Effector memory CD8-positive, alpha-beta T cell (primary cell): ENCODE measurements at regions not wholly inside any gene's neighbourhood (a gene's known extent, or its start where the extent isn't known, plus 50 kb on each side); places are given as distances from the start of the nearest gene placed in this dataset.
"Not testable (repeated sequence)": the region's sequence is repeated elsewhere in the genome, so short reads cannot be mapped to it uniquely, and the experiment has no call there.

Experiments
- ATAC-seq: fragments of 150-1000 bp; cut with Tn5 transposase; replicated peaks from 2 replicates; pipeline ENCODE4 v1.10.0; 2021; ENCODE audit warnings: mild to moderate bottlenecking, moderate library complexity
- DNase-seq, 3 experiments: peaks; one replicate each; pipeline ENCODE4 v3.0.0; 2021
- H3K27ac Mint-ChIP-seq, 2 donors: one replicate each; pipeline ENCODE4 v1.8.0; 2022; ENCODE audit warnings: mild to moderate bottlenecking in 2 of 2, mixed read lengths in 2 of 2, moderate library complexity in 2 of 2
- H3K27me3 Mint-ChIP-seq, 2 donors: one replicate each; pipeline ENCODE4 v1.8.0; 2022; ENCODE audit warnings: mixed read lengths in 2 of 2
- H3K36me3 Mint-ChIP-seq: one replicate; pipeline ENCODE4 v1.8.0; 2022; ENCODE audit warnings: mild to moderate bottlenecking, moderate library complexity, mixed read lengths; ENCODE audit not compliant: insufficient read depth
- H3K4me1 Mint-ChIP-seq, 2 donors: one replicate each; pipeline ENCODE4 v1.8.0; 2022; ENCODE audit warnings: low read depth in 2 of 2, mixed read lengths in 2 of 2
- H3K4me3 Mint-ChIP-seq, 2 donors: one replicate each; pipeline ENCODE4 v1.8.0; 2022; ENCODE audit warnings: mild to moderate bottlenecking in 2 of 2, mixed read lengths in 2 of 2, moderate library complexity in 2 of 2
- H3K9me3 Mint-ChIP-seq, 2 donors: one replicate each; pipeline ENCODE4 v1.8.0; 2022; ENCODE audit warnings: mixed read lengths in 2 of 2

GRCh38 chr17:21508211-21508610 lies 132.1 kb downstream of the KCNJ12 start:
- Mint-ChIP-seq H3K36me3 (peaks cover 7% of the 10 kb centered on the region), H3K27ac (no peak overlapping the region), H3K9me3 (no peaks in the 10 kb centered on the region), H3K4me3 (no peak overlapping the region), H3K27me3 (peaks cover 50 to 72% of the 10 kb centered on the region in 2 donors), H3K4me1 (peaks cover 12% of the 10 kb centered on the region in 2 donors)
- no peak for ATAC-seq
- DNase-seq = no peak

GRCh38 chr17:21509356-21509755 lies 133.2 kb downstream of the KCNJ12 start:
- H3K27ac Mint-ChIP-seq, H3K4me3 Mint-ChIP-seq, ATAC-seq, H3K36me3 Mint-ChIP-seq, DNase-seq, H3K9me3 Mint-ChIP-seq: not testable (repeated sequence)
- Mint-ChIP-seq H3K27me3 (peaks cover 53 to 72% of the 10 kb centered on the region in 2 donors), H3K4me1 (peaks cover 12% of the 10 kb centered on the region in 2 donors)

- Mint-ChIP-seq H3K27ac (no peak overlapping the region), H3K4me3 (peak overlapping the region; percentile 67 to 76), H3K4me1 (peaks cover 12% of the 10 kb centered on the region in 2 donors), H3K27me3 (peaks cover 46 to 72% of the 10 kb centered on the region in 2 donors), H3K36me3 (peaks cover 7% of the 10 kb centered on the region), H3K9me3 (no peaks in the 10 kb centered on the region)
- no peak for ATAC-seq
- DNase-seq = no peak
Measured at GRCh38 chr17:21510686-21511362, 134.7 kb downstream of the KCNJ12 start.

GRCh38 chr17:21511363-21512195 lies 135.4 kb downstream of the KCNJ12 start:
- no peaks in the 10 kb centered on the region for H3K9me3 Mint-ChIP-seq
- H3K4me1 Mint-ChIP-seq = peaks cover 12% of the 10 kb centered on the region in 2 donors
- no peak overlapping the region for H3K27ac Mint-ChIP-seq
- peak overlapping the region; percentile 67 to 76 for H3K4me3 Mint-ChIP-seq
- H3K27me3 Mint-ChIP-seq = peaks cover 46 to 64% of the 10 kb centered on the region in 2 donors
- peak; percentile 26 to 48 (median 44) for DNase-seq
- peaks cover 7% of the 10 kb centered on the region for H3K36me3 Mint-ChIP-seq
- peak; percentile 79 for ATAC-seq

GRCh38 chr17:21512307-21513011 lies 136.3 kb downstream of the KCNJ12 start:
- no peak overlapping the region for H3K27ac Mint-ChIP-seq
- peaks cover 46 to 55% of the 10 kb centered on the region in 2 donors for H3K27me3 Mint-ChIP-seq
- DNase-seq = no peak
- H3K4me1 Mint-ChIP-seq = peaks cover 12% of the 10 kb centered on the region in 2 donors
- H3K4me3 Mint-ChIP-seq = peak overlapping the region; percentile 67 to 76
- no peaks in the 10 kb centered on the region for H3K9me3 Mint-ChIP-seq
- ATAC-seq = peak; percentile 22
- H3K36me3 Mint-ChIP-seq = peaks cover 7% of the 10 kb centered on the region

- H3K4me3 Mint-ChIP-seq = peak overlapping the region; percentile 18 to 48
- H3K9me3 Mint-ChIP-seq = no peaks in the 10 kb centered on the region
- H3K36me3 Mint-ChIP-seq = peaks cover 7% of the 10 kb centered on the region
- peak; percentile 70 to 75 (median 72) for DNase-seq
- peaks cover 12% of the 10 kb centered on the region in 2 donors for H3K4me1 Mint-ChIP-seq
- no peak overlapping the region for H3K27ac Mint-ChIP-seq
- ATAC-seq = peak; percentile 75
- peaks cover 46 to 55% of the 10 kb centered on the region in 2 donors for H3K27me3 Mint-ChIP-seq
Measured at GRCh38 chr17:21513012-21513570, 136.9 kb downstream of the KCNJ12 start.

- H3K36me3 Mint-ChIP-seq, H3K9me3 Mint-ChIP-seq, ATAC-seq, H3K27ac Mint-ChIP-seq, H3K4me3 Mint-ChIP-seq, DNase-seq: not testable (repeated sequence)
- Mint-ChIP-seq H3K4me1 (peaks cover 12% of the 10 kb centered on the region in 2 donors), H3K27me3 (peaks cover 47 to 55% of the 10 kb centered on the region in 2 donors)
Measured at GRCh38 chr17:21514567-21514966, 138.4 kb downstream of the KCNJ12 start.

GRCh38 chr17:21517538-21518293 lies 141.6 kb downstream of the KCNJ12 start:
- Mint-ChIP-seq H3K9me3 (no peaks in the 10 kb centered on the region), H3K27me3 (peaks cover 33 to 49% of the 10 kb centered on the region in 2 donors), H3K4me3 (no peak overlapping the region), H3K4me1 (peaks cover 0 to 2% of the 10 kb centered on the region in 2 donors), H3K36me3 (peaks cover 2% of the 10 kb centered on the region), H3K27ac (no peak overlapping the region)
- ATAC-seq = no peak
- DNase-seq = no peak

GRCh38 chr17:21522755-21523336 lies 146.7 kb downstream of the KCNJ12 start:
- H3K27ac Mint-ChIP-seq = no peak overlapping the region
- no peaks in the 10 kb centered on the region for H3K36me3 Mint-ChIP-seq
- H3K4me3 Mint-ChIP-seq = no peak overlapping the region
- ATAC-seq (no peak), DNase-seq (no peak)
- peaks cover 38 to 61% of the 10 kb centered on the region in 2 donors for H3K27me3 Mint-ChIP-seq
- H3K9me3 Mint-ChIP-seq = no peaks in the 10 kb centered on the region
- H3K4me1 Mint-ChIP-seq = no peaks in the 10 kb centered on the region

- Mint-ChIP-seq H3K27ac (no peak overlapping the region), H3K4me1 (no peaks in the 10 kb centered on the region), H3K36me3 (no peaks in the 10 kb centered on the region), H3K27me3 (peaks cover 32 to 53% of the 10 kb centered on the region in 2 donors), H3K4me3 (no peak overlapping the region), H3K9me3 (no peaks in the 10 kb centered on the region)
- no peak for DNase-seq
- ATAC-seq = no peak
Measured at GRCh38 chr17:21523497-21524210, 147.5 kb downstream of the KCNJ12 start.

GRCh38 chr17:21524211-21524591 lies 148.0 kb downstream of the KCNJ12 start:
- ATAC-seq (no peak), DNase-seq (no peak)
- Mint-ChIP-seq H3K27ac (no peak overlapping the region), H3K36me3 (no peaks in the 10 kb centered on the region), H3K9me3 (no peaks in the 10 kb centered on the region), H3K27me3 (peaks cover 27 to 47% of the 10 kb centered on the region in 2 donors), H3K4me3 (no peak overlapping the region), H3K4me1 (no peaks in the 10 kb centered on the region)
